C4-2B (cell line): ENCODE measurements at regions not wholly inside any gene's neighbourhood (a gene's known extent, or its start where the extent isn't known, plus 50 kb on each side); places are given as distances from the start of the nearest gene placed in this dataset.

Source experiments
- H3K27ac ChIP-seq: fragments of 450-650 bp; 2 replicates; pipeline ENCODE4 v1.5.1; 2017
- CTCF ChIP-seq: fragments of 450-650 bp; conservative IDR thresholded peaks from 2 replicates; pipeline ENCODE4 v1.5.1; 2017; ENCODE audit warnings: mild to moderate bottlenecking
- ZFX ChIP-seq: fragments of 450-650 bp; IDR thresholded peaks from 2 replicates; pipeline ENCODE4 v1.6.1; 2017

- peak overlapping the region; percentile 11 for H3K27ac ChIP-seq
- TF ChIP-seq ZFX (no peak), CTCF (no peak)
Observed at GRCh38 chr3:193997228-193998122, 138.5 kb upstream of the HES1 start.

GRCh38 chr3:193998123-193998448 lies 137.9 kb upstream of the HES1 start:
- no peak for TF ChIP-seq ZFX
- TF ChIP-seq CTCF, result no peak
- H3K27ac ChIP-seq, result no peak overlapping the region

- TF ChIP-seq ZFX (no peak), CTCF (no peak)
- no peak overlapping the region for H3K27ac ChIP-seq
Observed at GRCh38 chr3:193998628-193999195, 137.2 kb upstream of the HES1 start.

- no peak overlapping the region for H3K27ac ChIP-seq
- TF ChIP-seq ZFX (no peak), CTCF (no peak)
Observed at GRCh38 chr3:194000100-194000499, 135.8 kb upstream of the HES1 start.

GRCh38 chr3:194000712-194001111 lies 135.2 kb upstream of the HES1 start:
- H3K27ac ChIP-seq, result no peak overlapping the region
- TF ChIP-seq ZFX (no peak), CTCF (no peak)

GRCh38 chr3:194001728-194002459 lies 134.1 kb upstream of the HES1 start:
- H3K27ac ChIP-seq, result peak overlapping the region; percentile 66; the same call in 1 of the 2 replicates

More at GRCh38 chr3:194001728-194002459, 134.1 kb upstream of the HES1 start:
- TF ChIP-seq CTCF (no peak), ZFX (no peak)
